OCI-LY7 (cell line): ENCODE measurements at regions not wholly inside any gene's neighbourhood (a gene's known extent, or its start where the extent isn't known, plus 50 kb on each side); places are given as distances from the start of the nearest gene placed in this dataset.

ENCODE experiments used
- BruUV-seq: library from RNA; stranded (reverse); fragments of 400-500 nt; replicated peaks from 2 replicates; lab custom pipeline; 2021; lab: Mats Ljungman, UMichigan
- CTCF ChIA-PET: fragments of 300-600 bp; sonication (Branson Sonifier 250); formaldehyde crosslinking; loops from one replicate; lab custom pipeline; 2022; ENCODE audit warnings: antibody characterized with exemption; ENCODE audit not compliant: unreplicated experiment; lab: Charles Lee
- POLR2A ChIA-PET: fragments of 300-600 bp; sonication (Branson Sonifier 250); formaldehyde crosslinking; loops from one replicate; lab custom pipeline; 2022; ENCODE audit warnings: antibody characterized with exemption; lab: Charles Lee
- DNase-seq: peaks from one replicate; pipeline ENCODE4 v3.0.0-alpha.2; 2015; ENCODE audit warnings: low spot score
- H2AFZ ChIP-seq: fragments of 200-600 bp; sonication (generic), shearing (Covaris generic); 2 replicates; pipeline ENCODE4 v1.6.1; 2014; ENCODE audit warnings: mild to moderate bottlenecking, antibody characterized with exemption, low read length, moderate library complexity
- H3K27ac ChIP-seq: fragments of 200-600 bp; sonication (generic); 2 replicates; pipeline ENCODE4 v1.5.1; 2014; ENCODE audit warnings: mixed run types, low read depth, mild to moderate bottlenecking, moderate library complexity, low read length, inconsistent platforms; ENCODE audit not compliant: poor library complexity, severe bottlenecking
- H3K36me3 ChIP-seq: fragments of 200-600 bp; sonication (generic); 2 replicates; pipeline ENCODE4 v1.6.1; 2014; ENCODE audit warnings: mild to moderate bottlenecking, antibody characterized with exemption, low read length, moderate library complexity, mixed read lengths; ENCODE audit not compliant: insufficient read depth
- H3K4me1 ChIP-seq: fragments of 200-600 bp; sonication (generic); 2 replicates; pipeline ENCODE4 v1.5.1; 2014; ENCODE audit warnings: mild to moderate bottlenecking, low read length; ENCODE audit not compliant: insufficient read depth, poor library complexity, severe bottlenecking
- H3K4me2 ChIP-seq: fragments of 200-600 bp; sonication (generic); 2 replicates; pipeline ENCODE4 v1.6.1; 2014; ENCODE audit warnings: mild to moderate bottlenecking, low read length
- H3K4me3 ChIP-seq: fragments of 200-600 bp; sonication (generic); 2 replicates; pipeline ENCODE4 v1.5.1; 2014; ENCODE audit warnings: mild to moderate bottlenecking, low read depth, low read length; ENCODE audit not compliant: poor library complexity, severe bottlenecking
- H3K79me2 ChIP-seq: fragments of 200-600 bp; sonication (generic); 2 replicates; pipeline ENCODE4 v1.6.1; 2016; ENCODE audit warnings: low read depth, mild to moderate bottlenecking, low read length, moderate library complexity, mixed read lengths; ENCODE audit not compliant: insufficient read depth
- H3K9me2 ChIP-seq: fragments of 200-600 bp; sonication (generic); 2 replicates; pipeline ENCODE4 v1.6.1; 2016; ENCODE audit warnings: mild to moderate bottlenecking, low read length, mixed read lengths; ENCODE audit not compliant: insufficient read depth
- H3K9me3 ChIP-seq: fragments of 200-600 bp; sonication (generic); 2 replicates; pipeline ENCODE4 v1.6.1; 2014; ENCODE audit warnings: mild to moderate bottlenecking, mixed run types, low read length, mixed read lengths
- H4K20me1 ChIP-seq: fragments of 200-600 bp; sonication (generic); 2 replicates; pipeline ENCODE4 v1.6.1; 2014; ENCODE audit warnings: mild to moderate bottlenecking, antibody characterized with exemption, low read length, moderate library complexity, mixed read lengths; ENCODE audit not compliant: insufficient read depth
- EZH2phosphoT487 ChIP-seq: fragments of 200-600 bp; sonication (generic); IDR thresholded peaks from 2 replicates; pipeline ENCODE4 v1.6.1; 2018; ENCODE audit warnings: low read depth, borderline replicate concordance, mild to moderate bottlenecking, mixed run types, antibody characterized with exemption, low read length, moderate library complexity, mixed read lengths
- intact Hi-C: fragments of 100-400 bp; cut with micrococcal nuclease; formaldehyde crosslinking; loops from one replicate; pipeline ENCODE4 v1.10.0; 2022; ENCODE audit not compliant: unreplicated experiment
- TF ChIP-seq, protein P1 (sequence below): fragments of 200-600 bp; sonication (generic); conservative IDR thresholded peaks from 2 replicates; pipeline ENCODE4 v1.5.1; 2014; ENCODE audit warnings: mild to moderate bottlenecking, antibody characterized with exemption, low read length, moderate library complexity, mixed read lengths

- intact Hi-C loops = no loop called here
- H3K9me3 ChIP-seq = no peaks in the 10 kb centered on the region
- ChIA-PET POLR2A (no interaction called here), CTCF (no interaction called here)
- H3K36me3 ChIP-seq = no peaks in the 10 kb centered on the region
- TF ChIP-seq, protein P1, sequence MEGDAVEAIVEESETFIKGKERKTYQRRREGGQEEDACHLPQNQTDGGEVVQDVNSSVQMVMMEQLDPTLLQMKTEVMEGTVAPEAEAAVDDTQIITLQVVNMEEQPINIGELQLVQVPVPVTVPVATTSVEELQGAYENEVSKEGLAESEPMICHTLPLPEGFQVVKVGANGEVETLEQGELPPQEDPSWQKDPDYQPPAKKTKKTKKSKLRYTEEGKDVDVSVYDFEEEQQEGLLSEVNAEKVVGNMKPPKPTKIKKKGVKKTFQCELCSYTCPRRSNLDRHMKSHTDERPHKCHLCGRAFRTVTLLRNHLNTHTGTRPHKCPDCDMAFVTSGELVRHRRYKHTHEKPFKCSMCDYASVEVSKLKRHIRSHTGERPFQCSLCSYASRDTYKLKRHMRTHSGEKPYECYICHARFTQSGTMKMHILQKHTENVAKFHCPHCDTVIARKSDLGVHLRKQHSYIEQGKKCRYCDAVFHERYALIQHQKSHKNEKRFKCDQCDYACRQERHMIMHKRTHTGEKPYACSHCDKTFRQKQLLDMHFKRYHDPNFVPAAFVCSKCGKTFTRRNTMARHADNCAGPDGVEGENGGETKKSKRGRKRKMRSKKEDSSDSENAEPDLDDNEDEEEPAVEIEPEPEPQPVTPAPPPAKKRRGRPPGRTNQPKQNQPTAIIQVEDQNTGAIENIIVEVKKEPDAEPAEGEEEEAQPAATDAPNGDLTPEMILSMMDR = no peak
- no peaks in the 10 kb centered on the region for H4K20me1 ChIP-seq
- no peaks in the 10 kb centered on the region for H3K4me1 ChIP-seq
- H2AFZ ChIP-seq = no peak overlapping the region
- no TSS peak for BruUV-seq
- no peak overlapping the region for H3K4me2 ChIP-seq
- no peak overlapping the region for H3K4me3 ChIP-seq
- H3K9me2 ChIP-seq = no peaks in the 10 kb centered on the region
- no peak overlapping the region for H3K27ac ChIP-seq
- no peak for DNase-seq
- no peaks in the 10 kb centered on the region for H3K79me2 ChIP-seq
Measured at GRCh38 chr6:104462811-104463599, 396.7 kb downstream of the HACE1 start.

- H3K36me3 ChIP-seq = no peaks in the 10 kb centered on the region
- no peak for DNase-seq
- no peaks in the 10 kb centered on the region for H3K4me1 ChIP-seq
- no TSS peak for BruUV-seq
- H3K79me2 ChIP-seq = no peaks in the 10 kb centered on the region
- no peaks in the 10 kb centered on the region for H3K9me3 ChIP-seq
- no peak for TF ChIP-seq EZH2phosphoT487
- TF ChIP-seq, protein P1 = no peak
- no peak overlapping the region for H3K27ac ChIP-seq
- POLR2A ChIA-PET = no interaction called here
- H4K20me1 ChIP-seq = no peaks in the 10 kb centered on the region
- no peak overlapping the region for H3K4me2 ChIP-seq
- H3K4me3 ChIP-seq = no peak overlapping the region
- H2AFZ ChIP-seq = no peak overlapping the region
- intact Hi-C loops = no loop called here
- no peaks in the 10 kb centered on the region for H3K9me2 ChIP-seq
- CTCF ChIA-PET = no interaction called here
Measured at GRCh38 chr6:104460738-104461483, 398.8 kb downstream of the HACE1 start.

GRCh38 chr6:104459543-104459942, 400.2 kb downstream of the HACE1 start:
- no peaks in the 10 kb centered on the region for H3K9me3 ChIP-seq
- H3K36me3 ChIP-seq = no peaks in the 10 kb centered on the region
- intact Hi-C loops = no loop called here
- H3K79me2 ChIP-seq = no peaks in the 10 kb centered on the region
- H4K20me1 ChIP-seq = no peaks in the 10 kb centered on the region
- no peaks in the 10 kb centered on the region for H3K9me2 ChIP-seq
- no peak overlapping the region for H3K4me2 ChIP-seq
- ChIA-PET CTCF (no interaction called here), POLR2A (interaction anchor here (1.3 kb wide), 1 partner anchor 16 kb away, joined by 4 read pairs; no protein-coding TSS in a partner anchor)
- TF ChIP-seq, protein P1 = no peak
- no peak for TF ChIP-seq EZH2phosphoT487
- H2AFZ ChIP-seq = no peak overlapping the region
- no peak overlapping the region for H3K27ac ChIP-seq
- H3K4me1 ChIP-seq = no peaks in the 10 kb centered on the region
- H3K4me3 ChIP-seq = no peak overlapping the region
- BruUV-seq = no TSS peak
- DNase-seq = no peak
